ENCODE measurements at regions not wholly inside any gene's neighbourhood (a gene's known extent, or its start where the extent isn't known, plus 50 kb on each side); places are given as distances from the start of the nearest gene placed in this dataset.

DNA sequence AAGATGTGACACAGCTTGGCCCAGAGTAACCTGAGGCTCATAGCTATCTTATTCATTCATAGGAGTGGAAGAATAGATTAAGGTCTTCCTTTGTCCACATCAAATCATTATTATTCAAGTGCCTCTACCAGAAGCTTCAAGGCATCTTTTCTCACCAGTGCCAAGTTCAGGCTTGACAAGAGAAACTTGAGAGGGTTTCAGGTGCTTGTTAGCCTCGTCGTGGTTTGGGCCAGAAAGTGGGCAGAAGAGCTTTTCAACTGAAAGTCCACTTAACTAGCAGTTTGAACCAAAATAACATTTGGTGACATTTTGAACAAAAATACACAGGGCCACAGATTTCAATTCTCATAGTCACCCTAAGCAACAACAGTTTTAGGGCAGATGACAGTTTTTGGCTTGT lies 1184.2 kb downstream of the FLRT2 start:
- no peak for TF ChIP-seq CTCF (conservative IDR thresholded peaks at IDR 0.05; ENCODE audit: low read depth in 2 of 2)
- TF ChIP-seq POLR2AphosphoS5 (IDR thresholded peaks at IDR 0.05; ENCODE audit: low read depth), result no peak
- TF ChIP-seq CREB1 (CRISPR knock-in tag; IDR thresholded peaks at IDR 0.05; ENCODE audit: low read depth), result no peak

Data from GM23338 (cell line).